ENCODE measurements at regions not wholly inside any gene's neighbourhood (a gene's known extent, or its start where the extent isn't known, plus 50 kb on each side); places are given as distances from the start of the nearest gene placed in this dataset.

GRCh38 chrX:40410859-40411258 lies 169.9 kb upstream of the ATP6AP2 start:
- Mint-ChIP-seq H3K27ac (no peak overlapping the region), H3K4me1 (peaks cover 12% of the 10 kb centered on the region), H3K9me3 (peaks cover 44% of the 10 kb centered on the region), H3K36me3 (ENCODE audit: low read depth) (no peaks in the 10 kb centered on the region), H3K4me3 (no peak overlapping the region), H3K27me3 (ENCODE audit: insufficient read depth) (peaks cover 5% of the 10 kb centered on the region)
- no peak overlapping the region for H3K27ac ChIP-seq (ENCODE audit: low read depth, low read length)
- H3K9me3 ChIP-seq (ENCODE audit: control insufficient read depth, low read length), result no peaks in the 10 kb centered on the region
- no CpG with 5 or more reads among the region's 2 CpGs for WGBS, 2 experiments (ENCODE audit: insufficient coverage in 1 of 2, insufficient read length in 1 of 2)
- H3K36me3 ChIP-seq (ENCODE audit: control insufficient read depth, insufficient read depth, low read length), result no peaks in the 10 kb centered on the region
- no peaks in the 10 kb centered on the region for H3K27me3 ChIP-seq (ENCODE audit: control insufficient read depth, insufficient read depth, low read length, poor library complexity, severe bottlenecking)
- no peak for TF ChIP-seq CTCF (conservative IDR thresholded peaks at IDR 0.05)
- H3K9ac ChIP-seq (ENCODE audit: extremely low read depth, low read length, poor library complexity, severe bottlenecking), result no peak overlapping the region
- no peak for DNase-seq
- H3K4me1 ChIP-seq (ENCODE audit: control insufficient read depth, insufficient read depth, low read length), result no peaks in the 10 kb centered on the region
- no peak overlapping the region for H3K4me3 ChIP-seq (ENCODE audit: low read length)

- Mint-ChIP-seq H3K4me1 (peaks cover 9% of the 10 kb centered on the region), H3K36me3 (ENCODE audit: low read depth) (no peaks in the 10 kb centered on the region), H3K27me3 (ENCODE audit: insufficient read depth) (no peaks in the 10 kb centered on the region), H3K27ac (no peak overlapping the region), H3K9me3 (peaks cover 47% of the 10 kb centered on the region), H3K4me3 (no peak overlapping the region)
- H3K9ac ChIP-seq (ENCODE audit: extremely low read depth, low read length, poor library complexity, severe bottlenecking), result no peak overlapping the region
- H3K27me3 ChIP-seq (ENCODE audit: control insufficient read depth, insufficient read depth, low read length, poor library complexity, severe bottlenecking), result no peaks in the 10 kb centered on the region
- H3K27ac ChIP-seq (ENCODE audit: low read depth, low read length), result no peak overlapping the region
- no peaks in the 10 kb centered on the region for H3K36me3 ChIP-seq (ENCODE audit: control insufficient read depth, insufficient read depth, low read length)
- no peak for DNase-seq
- H3K9me3 ChIP-seq (ENCODE audit: control insufficient read depth, low read length), result no peaks in the 10 kb centered on the region
- no peak for TF ChIP-seq CTCF (conservative IDR thresholded peaks at IDR 0.05)
- no peak overlapping the region for H3K4me3 ChIP-seq (ENCODE audit: low read length)
- H3K4me1 ChIP-seq (ENCODE audit: control insufficient read depth, insufficient read depth, low read length), result no peaks in the 10 kb centered on the region
- 63 to 66% methylated on average over 3 to 4 of the region's 4 CpGs for WGBS, 2 experiments (ENCODE audit: insufficient coverage in 1 of 2, insufficient read length in 1 of 2)
Observed at GRCh38 chrX:40406330-40406859, 174.4 kb upstream of the ATP6AP2 start.

- Histone ChIP-seq H3K9me3 (ENCODE audit: control insufficient read depth, low read length) (no peaks in the 10 kb centered on the region), H3K27me3 (ENCODE audit: control insufficient read depth, insufficient read depth, low read length, poor library complexity, severe bottlenecking) (no peaks in the 10 kb centered on the region), H3K4me1 (ENCODE audit: control insufficient read depth, insufficient read depth, low read length) (no peaks in the 10 kb centered on the region), H3K9ac (ENCODE audit: extremely low read depth, low read length, poor library complexity, severe bottlenecking) (no peak overlapping the region), H3K4me3 (ENCODE audit: low read length) (no peak overlapping the region), H3K27ac (ENCODE audit: low read depth, low read length) (no peak overlapping the region), H3K36me3 (ENCODE audit: control insufficient read depth, insufficient read depth, low read length) (no peaks in the 10 kb centered on the region)
- H3K36me3 Mint-ChIP-seq (ENCODE audit: low read depth), result no peaks in the 10 kb centered on the region
- H3K9me3 Mint-ChIP-seq, result peaks cover 51% of the 10 kb centered on the region
- no peak for DNase-seq
- H3K4me1 Mint-ChIP-seq, result peaks cover 9% of the 10 kb centered on the region
- WGBS, 2 experiments (ENCODE audit: insufficient coverage in 1 of 2, insufficient read length in 1 of 2), result 90% methylated on average over 2 to 3 of the region's 3 CpGs
- H3K4me3 Mint-ChIP-seq, result no peak overlapping the region
- H3K27me3 Mint-ChIP-seq (ENCODE audit: insufficient read depth), result peaks cover 3% of the 10 kb centered on the region
- TF ChIP-seq CTCF (conservative IDR thresholded peaks at IDR 0.05), result no peak
- H3K27ac Mint-ChIP-seq, result no peak overlapping the region
Observed at GRCh38 chrX:40405399-40405798, 175.4 kb upstream of the ATP6AP2 start.

Data from endodermal cell (in vitro differentiated cells).